HL-60 (cell line): ENCODE measurements at regions not wholly inside any gene's neighbourhood (a gene's known extent, or its start where the extent isn't known, plus 50 kb on each side); places are given as distances from the start of the nearest gene placed in this dataset.

ENCODE experiments used
- DNase-seq, 2 experiments: peaks; one replicate each; pipeline ENCODE4 v3.0.0-alpha.2; 2010 to 2020; ENCODE audit warnings: low read depth in 1 of 2, low spot score in 1 of 2
- H3K27ac ChIP-seq: fragments of 250-450 bp; sonication (Bioruptor Pico); replicated peaks from 2 replicates; pipeline ENCODE4 v1.5.1; 2020; ENCODE audit warnings: mild to moderate bottlenecking, moderate library complexity
- H3K27me3 ChIP-seq: fragments of 250-450 bp; sonication (Bioruptor Pico); 2 replicates; pipeline ENCODE4 v1.5.1; 2021; ENCODE audit warnings: mild to moderate bottlenecking, moderate library complexity; ENCODE audit not compliant: insufficient read depth, poor library complexity, severe bottlenecking
- H3K4me3 ChIP-seq: replicated peaks from 2 replicates; pipeline ENCODE4 v1.5.1; 2011; ENCODE audit warnings: mild to moderate bottlenecking, control low read depth, low read length; ENCODE audit not compliant: insufficient read depth
- GABPA ChIP-seq: IDR thresholded peaks from 2 replicates; pipeline ENCODE4 v1.6.1; 2012; ENCODE audit warnings: low read depth
- POLR2AphosphoS5 ChIP-seq: IDR thresholded peaks from 2 replicates; pipeline ENCODE4 v1.6.1; 2012; ENCODE audit warnings: low read depth
- SPI1 ChIP-seq: IDR thresholded peaks from 2 replicates; pipeline ENCODE4 v1.6.1; 2012; ENCODE audit warnings: low read depth, mild to moderate bottlenecking, borderline replicate concordance
- TF ChIP-seq, protein P1 (sequence below): IDR thresholded peaks from 2 replicates; pipeline ENCODE4 v1.6.1; 2012; ENCODE audit warnings: low read depth; ENCODE audit not compliant: insufficient replicate concordance
- TF ChIP-seq, protein P2 (sequence below): IDR thresholded peaks from one replicate; pipeline ENCODE4 v1.5.1; 2011; ENCODE audit warnings: low read length, control low read depth, inconsistent platforms; ENCODE audit not compliant: insufficient read depth

DNA sequence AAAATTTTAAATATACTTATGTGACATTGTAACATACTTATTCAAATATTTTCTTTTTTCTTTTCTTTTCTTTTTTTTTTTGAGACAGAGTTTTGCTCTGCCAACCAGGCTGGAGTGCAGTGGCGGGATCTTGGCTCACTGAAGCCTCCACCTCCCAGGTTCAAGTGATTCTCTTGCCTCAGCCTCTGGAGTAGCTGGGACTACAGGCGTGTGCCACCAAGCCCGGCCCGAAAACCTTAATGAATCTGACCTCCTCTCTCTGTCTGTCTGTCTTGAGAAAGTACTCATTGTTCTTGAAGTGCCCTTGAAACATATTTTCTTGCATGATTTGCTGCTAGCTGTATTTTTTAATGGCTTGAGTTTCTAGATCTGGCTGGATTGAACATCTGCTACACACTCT lies 136.8 kb downstream of the ANAPC4 start:
- Histone ChIP-seq H3K27ac (no peak overlapping the region), H3K4me3 (no peak overlapping the region), H3K27me3 (no peaks in the 10 kb centered on the region)
- DNase-seq: no peak
- TF ChIP-seq, protein P1, sequence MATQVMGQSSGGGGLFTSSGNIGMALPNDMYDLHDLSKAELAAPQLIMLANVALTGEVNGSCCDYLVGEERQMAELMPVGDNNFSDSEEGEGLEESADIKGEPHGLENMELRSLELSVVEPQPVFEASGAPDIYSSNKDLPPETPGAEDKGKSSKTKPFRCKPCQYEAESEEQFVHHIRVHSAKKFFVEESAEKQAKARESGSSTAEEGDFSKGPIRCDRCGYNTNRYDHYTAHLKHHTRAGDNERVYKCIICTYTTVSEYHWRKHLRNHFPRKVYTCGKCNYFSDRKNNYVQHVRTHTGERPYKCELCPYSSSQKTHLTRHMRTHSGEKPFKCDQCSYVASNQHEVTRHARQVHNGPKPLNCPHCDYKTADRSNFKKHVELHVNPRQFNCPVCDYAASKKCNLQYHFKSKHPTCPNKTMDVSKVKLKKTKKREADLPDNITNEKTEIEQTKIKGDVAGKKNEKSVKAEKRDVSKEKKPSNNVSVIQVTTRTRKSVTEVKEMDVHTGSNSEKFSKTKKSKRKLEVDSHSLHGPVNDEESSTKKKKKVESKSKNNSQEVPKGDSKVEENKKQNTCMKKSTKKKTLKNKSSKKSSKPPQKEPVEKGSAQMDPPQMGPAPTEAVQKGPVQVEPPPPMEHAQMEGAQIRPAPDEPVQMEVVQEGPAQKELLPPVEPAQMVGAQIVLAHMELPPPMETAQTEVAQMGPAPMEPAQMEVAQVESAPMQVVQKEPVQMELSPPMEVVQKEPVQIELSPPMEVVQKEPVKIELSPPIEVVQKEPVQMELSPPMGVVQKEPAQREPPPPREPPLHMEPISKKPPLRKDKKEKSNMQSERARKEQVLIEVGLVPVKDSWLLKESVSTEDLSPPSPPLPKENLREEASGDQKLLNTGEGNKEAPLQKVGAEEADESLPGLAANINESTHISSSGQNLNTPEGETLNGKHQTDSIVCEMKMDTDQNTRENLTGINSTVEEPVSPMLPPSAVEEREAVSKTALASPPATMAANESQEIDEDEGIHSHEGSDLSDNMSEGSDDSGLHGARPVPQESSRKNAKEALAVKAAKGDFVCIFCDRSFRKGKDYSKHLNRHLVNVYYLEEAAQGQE: no peak
- TF ChIP-seq SPI1 (no peak), GABPA (no peak), POLR2AphosphoS5 (no peak)
- TF ChIP-seq, protein P2, sequence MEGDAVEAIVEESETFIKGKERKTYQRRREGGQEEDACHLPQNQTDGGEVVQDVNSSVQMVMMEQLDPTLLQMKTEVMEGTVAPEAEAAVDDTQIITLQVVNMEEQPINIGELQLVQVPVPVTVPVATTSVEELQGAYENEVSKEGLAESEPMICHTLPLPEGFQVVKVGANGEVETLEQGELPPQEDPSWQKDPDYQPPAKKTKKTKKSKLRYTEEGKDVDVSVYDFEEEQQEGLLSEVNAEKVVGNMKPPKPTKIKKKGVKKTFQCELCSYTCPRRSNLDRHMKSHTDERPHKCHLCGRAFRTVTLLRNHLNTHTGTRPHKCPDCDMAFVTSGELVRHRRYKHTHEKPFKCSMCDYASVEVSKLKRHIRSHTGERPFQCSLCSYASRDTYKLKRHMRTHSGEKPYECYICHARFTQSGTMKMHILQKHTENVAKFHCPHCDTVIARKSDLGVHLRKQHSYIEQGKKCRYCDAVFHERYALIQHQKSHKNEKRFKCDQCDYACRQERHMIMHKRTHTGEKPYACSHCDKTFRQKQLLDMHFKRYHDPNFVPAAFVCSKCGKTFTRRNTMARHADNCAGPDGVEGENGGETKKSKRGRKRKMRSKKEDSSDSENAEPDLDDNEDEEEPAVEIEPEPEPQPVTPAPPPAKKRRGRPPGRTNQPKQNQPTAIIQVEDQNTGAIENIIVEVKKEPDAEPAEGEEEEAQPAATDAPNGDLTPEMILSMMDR: no peak

DNA sequence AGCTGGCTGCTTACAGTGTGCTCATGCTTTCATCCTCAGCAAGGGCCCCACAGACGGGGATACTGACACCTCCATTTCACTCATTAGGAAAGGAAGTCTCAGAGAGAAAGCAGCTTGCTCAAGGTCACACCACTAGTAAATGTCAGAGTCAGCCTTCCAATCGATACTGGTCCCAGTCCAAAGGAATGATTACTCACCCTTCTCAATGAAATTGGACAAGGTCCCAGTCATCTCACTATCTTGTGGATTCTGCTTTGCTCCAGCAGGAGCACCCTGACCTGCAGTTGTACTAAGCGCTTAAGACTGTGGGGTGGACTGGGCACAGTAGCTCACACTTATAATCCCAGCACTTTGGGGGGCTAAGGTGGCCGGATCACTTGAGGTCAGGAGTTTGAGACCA lies 132.2 kb upstream of the SLC34A2 start:
- TF ChIP-seq POLR2AphosphoS5 (no peak), GABPA (no peak), SPI1 (no peak)
- TF ChIP-seq, protein P1: no peak
- TF ChIP-seq, protein P2: no peak
- H3K27ac ChIP-seq: no peak overlapping the region
- DNase-seq: no peak
- H3K27me3 ChIP-seq: no peaks in the 10 kb centered on the region
- no peak overlapping the region for H3K4me3 ChIP-seq

DNA sequence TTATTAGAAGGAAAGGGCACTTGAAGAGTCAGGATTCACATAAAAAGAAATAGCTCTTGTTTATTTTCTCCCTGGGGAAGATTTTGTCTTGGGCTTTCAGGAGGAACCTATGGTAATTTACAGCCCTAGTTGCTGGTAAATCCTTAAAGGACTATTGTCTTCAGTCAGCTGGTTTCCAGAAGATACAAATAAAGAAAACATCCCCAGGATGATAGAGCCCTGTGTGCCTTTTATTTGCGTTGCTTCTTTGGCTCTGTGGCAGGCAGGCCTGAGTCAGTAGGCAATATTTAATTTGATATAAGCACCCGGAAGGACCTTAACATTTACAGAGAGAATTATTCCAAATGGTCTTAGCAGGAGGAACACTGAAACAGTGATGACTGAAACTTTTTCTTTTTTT lies 131.0 kb upstream of the SLC34A2 start:
- H3K27me3 ChIP-seq: no peaks in the 10 kb centered on the region
- DNase-seq: no peak
- TF ChIP-seq SPI1 (no peak), GABPA (no peak), POLR2AphosphoS5 (no peak)
- TF ChIP-seq, protein P2: no peak
- TF ChIP-seq, protein P1: no peak
- H3K27ac ChIP-seq: no peak overlapping the region
- no peak overlapping the region for H3K4me3 ChIP-seq
